ENCODE measurements at regions not wholly inside any gene's neighbourhood (a gene's known extent, or its start where the extent isn't known, plus 50 kb on each side); places are given as distances from the start of the nearest gene placed in this dataset.

- TF ChIP-seq, protein P1, sequence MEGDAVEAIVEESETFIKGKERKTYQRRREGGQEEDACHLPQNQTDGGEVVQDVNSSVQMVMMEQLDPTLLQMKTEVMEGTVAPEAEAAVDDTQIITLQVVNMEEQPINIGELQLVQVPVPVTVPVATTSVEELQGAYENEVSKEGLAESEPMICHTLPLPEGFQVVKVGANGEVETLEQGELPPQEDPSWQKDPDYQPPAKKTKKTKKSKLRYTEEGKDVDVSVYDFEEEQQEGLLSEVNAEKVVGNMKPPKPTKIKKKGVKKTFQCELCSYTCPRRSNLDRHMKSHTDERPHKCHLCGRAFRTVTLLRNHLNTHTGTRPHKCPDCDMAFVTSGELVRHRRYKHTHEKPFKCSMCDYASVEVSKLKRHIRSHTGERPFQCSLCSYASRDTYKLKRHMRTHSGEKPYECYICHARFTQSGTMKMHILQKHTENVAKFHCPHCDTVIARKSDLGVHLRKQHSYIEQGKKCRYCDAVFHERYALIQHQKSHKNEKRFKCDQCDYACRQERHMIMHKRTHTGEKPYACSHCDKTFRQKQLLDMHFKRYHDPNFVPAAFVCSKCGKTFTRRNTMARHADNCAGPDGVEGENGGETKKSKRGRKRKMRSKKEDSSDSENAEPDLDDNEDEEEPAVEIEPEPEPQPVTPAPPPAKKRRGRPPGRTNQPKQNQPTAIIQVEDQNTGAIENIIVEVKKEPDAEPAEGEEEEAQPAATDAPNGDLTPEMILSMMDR (IDR thresholded peaks at IDR 0.05) = no peak
- TF ChIP-seq POLR2A (IDR thresholded peaks at IDR 0.05) = no peak
Observed at GRCh38 chr1:173355281-173356031, 121.7 kb upstream of the PRDX6 start.

All from adrenal gland (tissue), 5 donors.